GM20000 (cell line): ENCODE measurements at regions not wholly inside any gene's neighbourhood (a gene's known extent, or its start where the extent isn't known, plus 50 kb on each side); places are given as distances from the start of the nearest gene placed in this dataset.
"Not testable (repeated sequence)": the region's sequence is repeated elsewhere in the genome, so short reads cannot be mapped to it uniquely, and the experiment has no call there.

ENCODE experiments used
- DNase-seq: peaks from one replicate; pipeline ENCODE4 v3.0.0; 2012; ENCODE audit warnings: low spot score
- TF ChIP-seq, protein P1 (sequence below): IDR thresholded peaks from 2 replicates; pipeline ENCODE4 v1.5.1; 2012; ENCODE audit warnings: mild to moderate bottlenecking, control low read depth; ENCODE audit errors: extremely low read depth, missing control alignments

DNA sequence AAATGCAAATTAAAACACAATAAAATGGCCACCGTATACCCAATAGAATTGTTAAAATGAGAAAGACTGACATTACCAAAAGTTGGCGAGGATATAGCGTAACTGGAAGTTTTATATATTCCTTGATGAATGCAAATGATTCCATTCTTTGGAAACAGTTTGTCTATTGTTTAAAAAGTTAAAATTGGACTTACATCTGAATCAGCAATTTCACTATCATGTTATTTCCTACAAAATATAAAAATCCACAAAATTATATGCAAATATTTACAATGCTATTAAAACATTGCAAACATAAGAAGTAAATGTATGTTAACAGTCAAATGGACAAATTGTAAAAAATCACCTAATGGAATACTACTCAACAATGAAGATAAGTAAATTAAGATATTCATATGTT, 852.2 kb upstream of the NDST4 start:
- DNase-seq: no peak
- TF ChIP-seq, protein P1, sequence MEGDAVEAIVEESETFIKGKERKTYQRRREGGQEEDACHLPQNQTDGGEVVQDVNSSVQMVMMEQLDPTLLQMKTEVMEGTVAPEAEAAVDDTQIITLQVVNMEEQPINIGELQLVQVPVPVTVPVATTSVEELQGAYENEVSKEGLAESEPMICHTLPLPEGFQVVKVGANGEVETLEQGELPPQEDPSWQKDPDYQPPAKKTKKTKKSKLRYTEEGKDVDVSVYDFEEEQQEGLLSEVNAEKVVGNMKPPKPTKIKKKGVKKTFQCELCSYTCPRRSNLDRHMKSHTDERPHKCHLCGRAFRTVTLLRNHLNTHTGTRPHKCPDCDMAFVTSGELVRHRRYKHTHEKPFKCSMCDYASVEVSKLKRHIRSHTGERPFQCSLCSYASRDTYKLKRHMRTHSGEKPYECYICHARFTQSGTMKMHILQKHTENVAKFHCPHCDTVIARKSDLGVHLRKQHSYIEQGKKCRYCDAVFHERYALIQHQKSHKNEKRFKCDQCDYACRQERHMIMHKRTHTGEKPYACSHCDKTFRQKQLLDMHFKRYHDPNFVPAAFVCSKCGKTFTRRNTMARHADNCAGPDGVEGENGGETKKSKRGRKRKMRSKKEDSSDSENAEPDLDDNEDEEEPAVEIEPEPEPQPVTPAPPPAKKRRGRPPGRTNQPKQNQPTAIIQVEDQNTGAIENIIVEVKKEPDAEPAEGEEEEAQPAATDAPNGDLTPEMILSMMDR: no peak

DNA sequence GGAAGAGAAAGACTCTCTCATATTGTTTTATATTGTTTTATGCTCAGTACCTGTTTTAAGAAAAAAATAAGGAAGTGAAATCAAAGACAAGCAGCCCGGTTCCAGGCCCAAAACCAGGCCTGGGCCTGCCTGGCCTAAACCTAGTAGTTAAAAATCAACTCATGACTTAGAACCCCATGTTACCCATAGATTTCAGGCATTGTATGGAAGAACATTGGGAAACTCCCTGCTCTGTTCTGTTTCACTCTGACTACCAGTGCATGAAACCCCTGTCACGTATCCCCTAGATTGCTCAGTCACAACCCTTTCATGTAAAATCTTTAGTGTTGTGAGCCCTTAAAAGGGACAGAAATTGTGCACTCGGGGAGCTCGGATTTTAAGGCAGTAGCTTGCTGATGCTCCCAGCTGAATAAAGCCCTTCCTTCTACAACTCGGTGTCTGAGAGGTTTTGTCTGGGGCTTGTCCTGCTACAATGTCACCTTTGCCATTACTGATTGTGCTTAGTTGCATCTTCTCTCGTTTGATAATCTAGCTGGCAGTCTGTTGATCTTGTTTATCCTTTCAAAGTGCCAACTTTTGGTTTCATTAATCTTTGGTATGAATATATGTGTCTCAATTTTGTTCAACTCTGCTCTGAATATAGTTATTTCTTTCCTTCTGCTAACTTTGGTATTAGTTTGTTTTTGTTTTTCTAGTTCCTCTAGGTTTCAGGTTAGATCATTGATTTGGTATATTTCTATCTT, 842.8 kb upstream of the NDST4 start:
- DNase-seq: not testable (repeated sequence)

DNA sequence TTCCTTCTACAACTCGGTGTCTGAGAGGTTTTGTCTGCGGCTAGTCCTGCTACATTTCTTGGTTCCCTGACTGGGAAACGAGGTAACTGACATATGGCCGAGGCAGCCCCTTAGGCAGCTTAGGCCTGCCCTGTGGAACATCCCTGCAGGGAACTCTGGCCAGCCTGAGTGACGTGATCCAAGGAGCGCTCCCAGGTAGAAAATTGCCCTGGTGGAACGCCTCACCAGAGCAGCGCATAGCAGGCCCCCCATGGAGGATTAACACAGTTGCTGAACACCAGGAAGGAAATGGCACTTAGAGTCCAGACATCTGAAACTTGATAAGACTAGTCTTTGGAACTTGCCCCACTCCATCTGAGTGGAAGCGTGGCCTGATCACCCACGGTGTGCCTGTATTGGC, 837.4 kb upstream of the NDST4 start:
- DNase-seq: no peak
- TF ChIP-seq, protein P1: no peak

DNA sequence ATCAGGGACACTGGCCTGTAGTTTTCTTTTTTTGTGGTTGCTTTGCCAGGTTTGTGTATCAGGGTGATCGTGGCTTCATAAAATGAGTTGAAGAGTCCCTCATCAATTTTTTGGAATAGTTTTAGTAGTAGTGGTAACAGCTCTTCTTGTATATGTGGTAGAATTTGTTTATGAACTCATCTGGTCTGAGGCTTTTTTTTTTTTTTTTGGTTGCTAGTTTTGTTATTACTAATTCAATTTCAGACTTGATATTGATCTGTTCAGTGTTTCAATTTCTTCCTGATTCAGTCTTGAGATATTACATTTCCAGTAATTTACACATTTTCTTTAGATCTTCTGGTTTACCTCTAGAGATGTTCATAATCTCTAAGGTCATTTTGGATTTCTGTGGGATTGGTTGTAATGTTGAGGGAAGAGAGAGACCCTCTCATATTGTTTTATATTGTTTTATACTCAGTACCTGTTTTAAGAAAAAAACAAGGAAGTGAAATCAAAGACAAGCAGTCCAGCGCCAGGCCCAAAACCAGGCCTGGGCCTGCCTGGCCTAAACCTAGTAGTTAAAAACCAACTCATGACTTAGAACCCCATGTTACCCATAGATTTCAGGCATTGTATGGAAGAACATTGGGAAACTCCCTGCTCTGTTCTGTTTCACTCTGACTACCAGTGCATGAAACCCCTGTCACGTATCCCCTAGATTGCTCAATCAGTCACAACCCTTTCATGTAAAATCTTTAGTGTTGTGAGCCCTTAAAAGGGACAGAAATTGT, 836.7 kb upstream of the NDST4 start:
- peak; percentile 2 for DNase-seq

GRCh38 chr4:115945026-115945425, 831.6 kb upstream of the NDST4 start:
- no peak for DNase-seq
- TF ChIP-seq, protein P1: no peak

- no peak for DNase-seq
- TF ChIP-seq, protein P1: no peak
These were observed 830.9 kb upstream of the NDST4 start for GRCh38 chr4:115944146-115944905.

- TF ChIP-seq, protein P1: no peak
- DNase-seq: no peak
These were observed 825.5 kb upstream of the NDST4 start for GRCh38 chr4:115938764-115939443.

DNA sequence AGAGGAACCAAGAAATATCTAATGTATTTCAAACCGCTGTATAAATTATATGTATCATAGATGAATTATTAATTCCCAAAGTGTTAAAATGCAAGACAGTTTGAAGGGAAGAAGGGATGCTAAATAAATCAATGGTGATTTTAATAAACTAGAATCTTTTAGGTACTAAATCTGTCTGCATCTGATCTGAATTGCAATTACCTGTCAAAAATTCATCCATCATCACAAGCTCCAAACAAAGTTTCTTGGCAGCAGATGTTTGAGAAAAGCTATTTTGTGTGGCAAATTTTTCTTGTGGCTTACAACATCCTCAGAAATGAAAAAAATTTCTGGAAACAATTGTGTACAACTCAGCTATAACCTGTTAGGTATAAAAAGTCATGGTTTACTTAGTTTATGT, 816.0 kb upstream of the NDST4 start:
- no peak for DNase-seq
- TF ChIP-seq, protein P1: no peak
